ENCODE measurements at regions not wholly inside any gene's neighbourhood (a gene's known extent, or its start where the extent isn't known, plus 50 kb on each side); places are given as distances from the start of the nearest gene placed in this dataset.

GRCh38 chr2:216320852-216321251 is 51.4 kb downstream of the MARCHF4 start:
- DNase-seq: no peak

GRCh38 chr2:216319771-216320170 is 52.5 kb downstream of the MARCHF4 start:
- DNase-seq: no peak

GRCh38 chr2:216318521-216318874 is 53.8 kb downstream of the MARCHF4 start:
- no peak for DNase-seq

- DNase-seq: no peak
Measured at GRCh38 chr2:216317831-216318520, 54.3 kb downstream of the MARCHF4 start.

GRCh38 chr2:216316743-216317142 is 55.5 kb downstream of the MARCHF4 start:
- DNase-seq: no peak

GRCh38 chr2:216315802-216316603 is 56.3 kb downstream of the MARCHF4 start:
- DNase-seq: no peak

GRCh38 chr2:216312441-216312840 is 59.8 kb downstream of the MARCHF4 start:
- no peak for DNase-seq

- DNase-seq: peak; percentile 44
Measured at GRCh38 chr2:216308576-216308975, 63.7 kb downstream of the MARCHF4 start.

GRCh38 chr2:216307496-216307895 is 64.8 kb downstream of the MARCHF4 start:
- no peak for DNase-seq

- DNase-seq: no peak
Measured at GRCh38 chr2:216306868-216307267, 65.4 kb downstream of the MARCHF4 start.

- no peak for DNase-seq
Measured at GRCh38 chr2:216305574-216305973, 66.7 kb downstream of the MARCHF4 start.

GRCh38 chr2:216302981-216303676 is 69.2 kb downstream of the MARCHF4 start:
- DNase-seq: no peak

- DNase-seq: no peak
Measured at GRCh38 chr2:216300906-216301305, 71.4 kb downstream of the MARCHF4 start.

- no peak for DNase-seq
Measured at GRCh38 chr2:216299588-216299987, 72.7 kb downstream of the MARCHF4 start.

- DNase-seq: no peak
Measured at GRCh38 chr2:216298719-216299495, 73.4 kb downstream of the MARCHF4 start.

- DNase-seq: no peak
Measured at GRCh38 chr2:216296856-216297255, 75.4 kb downstream of the MARCHF4 start.

- DNase-seq: no peak
Measured at GRCh38 chr2:216294305-216294704, 78.0 kb downstream of the MARCHF4 start.

- no peak for DNase-seq
Measured at GRCh38 chr2:216293883-216294282, 78.4 kb downstream of the MARCHF4 start.

GRCh38 chr2:216292886-216293301 is 79.4 kb downstream of the MARCHF4 start:
- DNase-seq: no peak

GRCh38 chr2:216292475-216292874 is 79.8 kb downstream of the MARCHF4 start:
- DNase-seq: no peak

- DNase-seq: no peak
Measured at GRCh38 chr2:216289470-216289869, 82.8 kb downstream of the MARCHF4 start.

GRCh38 chr2:216287251-216287650 is 85.0 kb downstream of the MARCHF4 start:
- DNase-seq: no peak

Data from right kidney (tissue), 1 donor.